HepG2 (cell line): ENCODE measurements at regions not wholly inside any gene's neighbourhood (a gene's known extent, or its start where the extent isn't known, plus 50 kb on each side); places are given as distances from the start of the nearest gene placed in this dataset.

Source experiments
- ATAC-seq: fragments of 200-7000 bp; cut with Tn5 transposase; 3 replicates; pipeline ENCODE4 v1.9.1; 2020; ENCODE audit warnings: mild to moderate bottlenecking, moderate library complexity
- BruUV-seq: library from RNA; stranded (reverse); fragments of 400-500 nt; replicated peaks from 2 replicates; lab custom pipeline; 2021; lab: Mats Ljungman, UMichigan
- CTCF ChIA-PET: fragments of 300-600 bp; formaldehyde crosslinking; extraction: SDS; loops from one replicate; lab custom pipeline; 2021; ENCODE audit warnings: low total read pairs, inconsistent platforms, low intra/inter-chr PET ratio; lab: Yijun Ruan, JAX
- POLR2A ChIA-PET: fragments of 350-600 bp; sonication (Branson Sonifier 250); formaldehyde crosslinking; loops from one replicate; lab custom pipeline; 2020; ENCODE audit warnings: antibody characterized with exemption, inconsistent platforms; lab: Yijun Ruan, JAX
- DNase-seq: peaks from one replicate; pipeline ENCODE4 v3.0.0-alpha.2; 2015; ENCODE audit warnings: low spot score
- FAIRE-seq: peaks from 3 replicates; lab custom pipeline; 2011; peaks lifted over from hg19 to GRCh38; lab: Jason Lieb, UNC
- H2AFZ ChIP-seq: one replicate; pipeline ENCODE4 v1.6.1; 2011; ENCODE audit warnings: low read length, inconsistent platforms
- H3K27ac ChIP-seq: fragments of 300-600 bp; 3 replicates; pipeline ENCODE4 v1.8.0; 2011; ENCODE audit warnings: mixed run types, mild to moderate bottlenecking, mixed read lengths, low read length, inconsistent platforms; ENCODE audit not compliant: insufficient read depth; ENCODE audit errors: extremely low read length
- H3K27me3 ChIP-seq, 2 experiments: fragments of 200-600 bp in 1 of 2; 2 replicates in 1 of 2; 3 replicates in 1 of 2; pipeline versions ENCODE4 v1.6.0 to v1.8.0; 2011; ENCODE audit warnings: low read length in 2 of 2, mild to moderate bottlenecking in 2 of 2, moderate library complexity in 2 of 2, inconsistent platforms in 1 of 2; ENCODE audit not compliant: insufficient read depth in 2 of 2, control insufficient read depth in 1 of 2
- H3K36me3 ChIP-seq, 2 experiments: fragments of 200-600 bp in 1 of 2; replicated peaks in 1 of 2; 2 replicates in 1 of 2; 3 replicates in 1 of 2; pipeline versions ENCODE4 v1.5.1 to v1.8.0; 2011; ENCODE audit warnings: low read length in 2 of 2, inconsistent platforms in 1 of 2; ENCODE audit not compliant: insufficient read depth in 2 of 2, control insufficient read depth in 1 of 2
- H3K4me1 ChIP-seq: 2 replicates; pipeline ENCODE4 v1.5.1; 2012; ENCODE audit warnings: low read length, inconsistent platforms; ENCODE audit not compliant: insufficient read depth
- H3K4me2 ChIP-seq: 2 replicates; pipeline ENCODE4 v1.6.0; 2011; ENCODE audit warnings: low read depth, low read length, inconsistent platforms
- H3K4me3 ChIP-seq, 3 experiments: fragments of 200-600 bp in 1 of 3; sonication (generic), shearing (Covaris generic) in 1 of 3; replicated peaks in 1 of 3; 2 replicates each; pipeline ENCODE4 v1.5.1; 2011 to 2016; ENCODE audit warnings: low read length in 3 of 3, inconsistent platforms in 2 of 3, low read depth in 2 of 3, mild to moderate bottlenecking in 2 of 3, control low read depth in 1 of 3, mixed read lengths in 1 of 3; ENCODE audit not compliant: insufficient read depth in 1 of 3
- H3K79me2 ChIP-seq: one replicate; pipeline ENCODE4 v1.6.1; 2011; ENCODE audit warnings: low read length, inconsistent platforms; ENCODE audit not compliant: insufficient read depth
- H3K9ac ChIP-seq: 2 replicates; pipeline ENCODE4 v1.6.0; 2011; ENCODE audit warnings: mild to moderate bottlenecking, low read depth, low read length, inconsistent platforms; ENCODE audit not compliant: insufficient read depth
- H3K9me3 ChIP-seq: 2 replicates; pipeline ENCODE4 v1.5.1; 2012; ENCODE audit warnings: mild to moderate bottlenecking, low read length
- H4K20me1 ChIP-seq: 2 replicates; pipeline ENCODE4 v1.6.0; 2011; ENCODE audit warnings: inconsistent platforms, mild to moderate bottlenecking, low read length, moderate library complexity; ENCODE audit not compliant: insufficient read depth
- DNMT1 ChIP-seq: sonication (generic); formaldehyde crosslinking; IDR thresholded peaks from 2 replicates; pipeline ENCODE4 v1.5.1; 2020; ENCODE audit warnings: mild to moderate bottlenecking, missing genetic modification reagents
- HNF4A ChIP-seq: sonication (generic); formaldehyde crosslinking; IDR thresholded peaks from 2 replicates; pipeline ENCODE4 v1.4.0; 2020; ENCODE audit warnings: missing genetic modification reagents
- HOXA7 ChIP-seq: sonication (generic); formaldehyde crosslinking; IDR thresholded peaks from 2 replicates; pipeline ENCODE4 v1.8.1; 2022; ENCODE audit warnings: mild to moderate bottlenecking, missing genetic modification reagents, moderate library complexity
- KMT2B ChIP-seq: IDR thresholded peaks from 2 replicates; pipeline ENCODE4 v1.6.1; 2016; ENCODE audit warnings: missing genetic modification reagents, missing compliant biosample characterization
- MED1 ChIP-seq: sonication (generic); formaldehyde crosslinking; IDR thresholded peaks from 2 replicates; pipeline ENCODE4 v1.4.0; 2020; ENCODE audit warnings: missing genetic modification reagents
- PCBP2 ChIP-seq: fragments of 200-400 bp; formaldehyde crosslinking; optimal IDR thresholded peaks from 2 replicates; pipeline ENCODE3; 2018; ENCODE audit warnings: low read length, low read depth; ENCODE audit not compliant: poor library complexity, severe bottlenecking
- RBM39 ChIP-seq: fragments of 200-400 bp; formaldehyde crosslinking; IDR thresholded peaks from one replicate; pipeline ENCODE4 v1.6.1; 2018; ENCODE audit warnings: antibody characterized with exemption, mild to moderate bottlenecking, low read depth, low read length; ENCODE audit not compliant: poor library complexity, severe bottlenecking
- SPEN ChIP-seq: sonication (generic); formaldehyde crosslinking; IDR thresholded peaks from 2 replicates; pipeline ENCODE4 v1.5.1; 2020; ENCODE audit warnings: low read depth, mild to moderate bottlenecking, missing genetic modification reagents
- ZFP82 ChIP-seq: sonication (generic); formaldehyde crosslinking; IDR thresholded peaks from 2 replicates; pipeline ENCODE4 v1.5.1; 2020; ENCODE audit warnings: mild to moderate bottlenecking, missing genetic modification reagents, borderline replicate concordance
- ZNF329 ChIP-seq: sonication (generic); formaldehyde crosslinking; IDR thresholded peaks from 2 replicates; pipeline ENCODE4 v1.9.0; 2021; ENCODE audit warnings: low read depth, mild to moderate bottlenecking, missing genetic modification reagents
- ZNF543 ChIP-seq: sonication (generic); formaldehyde crosslinking; IDR thresholded peaks from 2 replicates; pipeline ENCODE4 v1.4.0; 2020; ENCODE audit warnings: mild to moderate bottlenecking, missing genetic modification reagents
- ZNF670 ChIP-seq: sonication (generic); formaldehyde crosslinking; IDR thresholded peaks from 2 replicates; pipeline ENCODE4 v1.8.0; 2022; ENCODE audit warnings: mild to moderate bottlenecking, missing genetic modification reagents, borderline replicate concordance
- ZNF747 ChIP-seq: sonication (generic); formaldehyde crosslinking; IDR thresholded peaks from 2 replicates; pipeline ENCODE4 v1.8.1; 2023; ENCODE audit warnings: missing genetic modification reagents, mild to moderate bottlenecking, borderline replicate concordance
- WGBS: methylation state at CpG from one replicate; pipeline ENCODE4 v1.1.6; 2017; ENCODE audit warnings: low lambda C conversion rate; 5-methylcytosine and 5-hydroxymethylcytosine counted together
- in situ Hi-C: cut with HindIII; loops from 2 replicates; pipeline ENCODE4 v1.10.0; 2017; ENCODE audit warnings: low pct_unique_long_range_greater_than_20kb; ENCODE audit not compliant: extremely low pct_ligation_motif_present
- intact Hi-C: fragments of 100-400 bp; cut with micrococcal nuclease; formaldehyde crosslinking; loops from one replicate; pipeline ENCODE4 v1.10.0; 2022; ENCODE audit not compliant: unreplicated experiment
- TF ChIP-seq, protein P1 (sequence below): sonication (generic); formaldehyde crosslinking; IDR thresholded peaks from 2 replicates; pipeline ENCODE4 v1.4.0; 2020; ENCODE audit warnings: missing genetic modification reagents; ENCODE audit errors: not compliant biosample characterization

DNA sequence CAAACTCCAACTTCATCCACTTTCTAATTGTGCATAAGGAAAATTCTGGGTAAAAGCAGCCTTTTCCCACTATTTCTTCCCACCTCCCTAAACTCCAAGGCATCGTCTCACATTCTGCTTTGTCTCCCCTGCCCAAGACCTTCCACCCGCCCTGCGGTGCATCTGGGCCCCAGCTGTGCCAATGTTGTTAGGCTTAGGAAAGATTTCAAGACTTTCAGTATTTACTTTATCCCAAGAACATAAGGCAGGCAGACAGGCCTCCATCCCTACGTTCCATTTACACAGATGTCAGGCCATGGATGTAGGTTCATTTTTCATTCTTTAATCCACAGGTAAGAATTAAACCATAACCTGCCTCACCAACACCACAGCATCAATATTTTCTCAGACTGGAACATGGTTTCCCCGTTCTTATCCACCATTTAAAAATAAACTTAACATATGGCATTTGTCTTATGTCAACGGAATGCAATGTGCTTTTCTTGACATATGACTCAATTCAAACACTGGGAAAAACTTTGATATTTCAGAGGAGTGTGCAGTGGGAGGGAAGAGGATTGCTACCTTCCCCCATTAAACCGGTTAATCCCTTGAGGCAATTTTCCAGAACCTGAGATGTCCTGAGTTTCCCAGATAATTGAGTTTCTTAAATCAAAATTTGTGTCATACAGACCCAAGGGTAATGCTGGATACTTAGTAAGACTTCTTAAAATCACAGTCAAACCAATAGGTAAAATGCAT lies 238.0 kb upstream of the LRIG1 start (continued):
- TF ChIP-seq ZNF543 (CRISPR knock-in tag), result no peak
- no peak for TF ChIP-seq KMT2B (CRISPR knock-in tag)
- TF ChIP-seq, protein P1, sequence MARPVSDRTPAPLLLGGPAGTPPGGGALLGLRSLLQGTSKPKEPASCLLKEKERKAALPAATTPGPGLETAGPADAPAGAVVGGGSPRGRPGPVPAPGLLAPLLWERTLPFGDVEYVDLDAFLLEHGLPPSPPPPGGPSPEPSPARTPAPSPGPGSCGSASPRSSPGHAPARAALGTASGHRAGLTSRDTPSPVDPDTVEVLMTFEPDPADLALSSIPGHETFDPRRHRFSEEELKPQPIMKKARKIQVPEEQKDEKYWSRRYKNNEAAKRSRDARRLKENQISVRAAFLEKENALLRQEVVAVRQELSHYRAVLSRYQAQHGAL (CRISPR knock-in tag), result no peak
- TF ChIP-seq DNMT1, result no peak
- TF ChIP-seq MED1, result no peak
- TF ChIP-seq SPEN, result no peak
- TF ChIP-seq HNF4A, result no peak
- TF ChIP-seq RBM39, result no peak
- TF ChIP-seq ZNF747 (CRISPR knock-in tag), result no peak
- TF ChIP-seq ZNF329 (CRISPR knock-in tag), result no peak

DNA sequence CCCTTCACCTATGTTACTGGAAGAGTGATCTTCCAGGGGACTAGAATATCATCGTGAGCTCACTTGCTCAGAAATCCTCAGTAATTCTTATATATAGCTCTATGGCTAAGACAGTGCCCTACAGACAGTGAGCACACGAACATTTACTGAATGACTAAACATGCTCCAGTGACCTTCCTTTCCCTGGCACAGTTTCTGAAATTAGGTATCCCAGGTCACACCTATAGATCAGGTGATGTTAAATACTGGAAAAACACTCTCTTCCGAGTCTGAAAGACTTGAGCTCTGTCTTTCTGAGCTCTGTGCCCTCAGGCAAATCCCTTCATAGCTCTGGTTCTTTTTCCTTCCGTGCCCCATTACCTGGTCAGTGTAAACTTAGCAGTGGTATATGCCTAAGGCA lies 239.4 kb upstream of the LRIG1 start:
- BruUV-seq, result no TSS peak

More for the DNA sequence above, 239.4 kb upstream of the LRIG1 start:
- Histone ChIP-seq H2AFZ (no peak overlapping the region), H3K9ac (no peak overlapping the region), H3K4me1 (no peaks in the 10 kb centered on the region), H3K9me3 (no peaks in the 10 kb centered on the region), H3K27ac (no peak overlapping the region), H3K4me3 (no peak overlapping the region), H3K36me3 (no peaks in the 10 kb centered on the region), H4K20me1 (no peaks in the 10 kb centered on the region), H3K27me3 (peaks cover 0 to 4% of the 10 kb centered on the region in 2 experiments; a peak in 1 of 5 replicates), H3K79me2 (no peaks in the 10 kb centered on the region), H3K4me2 (no peak overlapping the region)
- intact Hi-C loops, result no loop called here
- no peak for ATAC-seq
- no peak for DNase-seq
- in situ Hi-C loops, result no loop called here
- 6% methylated on average over 4 of the region's 4 CpGs for WGBS
- ChIA-PET POLR2A (no interaction called here), CTCF (no interaction called here)
- no peak for FAIRE-seq
- TF ChIP-seq ZFP82, result no peak
- TF ChIP-seq HOXA7 (CRISPR knock-in tag), result no peak
- no peak for TF ChIP-seq ZNF670 (CRISPR knock-in tag)
- no peak for TF ChIP-seq PCBP2
